Nephron (organoid): ENCODE measurements at regions not wholly inside any gene's neighbourhood (a gene's known extent, or its start where the extent isn't known, plus 50 kb on each side); places are given as distances from the start of the nearest gene placed in this dataset.

Experiments
- H3K27ac Mint-ChIP-seq, 3 experiments: 2 replicates each; pipeline ENCODE4 v1.8.0; 2020; ENCODE audit warnings: mixed read lengths in 3 of 3, mild to moderate bottlenecking in 2 of 3, moderate library complexity in 1 of 3
- H3K27me3 Mint-ChIP-seq: 2 replicates; pipeline ENCODE4 v1.8.0; 2021; ENCODE audit warnings: low read depth, mild to moderate bottlenecking, moderate library complexity, mixed read lengths
- H3K36me3 Mint-ChIP-seq: 2 replicates; pipeline ENCODE4 v1.8.0; 2020; ENCODE audit warnings: low read depth, mixed read lengths
- H3K4me1 Mint-ChIP-seq: 2 replicates; pipeline ENCODE4 v1.8.0; 2020; ENCODE audit warnings: mixed read lengths
- H3K4me3 Mint-ChIP-seq, 3 experiments: 2 replicates each; pipeline ENCODE4 v1.8.0; 2020; ENCODE audit warnings: mild to moderate bottlenecking in 3 of 3, mixed read lengths in 3 of 3, moderate library complexity in 2 of 3
- H3K9me3 Mint-ChIP-seq: 2 replicates; pipeline ENCODE4 v1.8.0; 2020; ENCODE audit warnings: mixed read lengths
- CTCF ChIP-seq, 3 experiments: fragments of 200-600 bp; sonication (generic); IDR thresholded peaks; one replicate each; pipeline ENCODE4 v1.5.0; 2021; ENCODE audit warnings: antibody characterized with exemption in 3 of 3; ENCODE audit not compliant: unreplicated experiment in 3 of 3

GRCh38 chr17:79235808-79236207, 161.2 kb downstream of the ENGASE start:
- H3K27me3 Mint-ChIP-seq, result peaks cover 47% of the 10 kb centered on the region
- no peaks in the 10 kb centered on the region for H3K36me3 Mint-ChIP-seq

GRCh38 chr17:79233916-79234551, 159.4 kb downstream of the ENGASE start:
- no peaks in the 10 kb centered on the region for H3K36me3 Mint-ChIP-seq
- no peak overlapping the region for H3K27ac Mint-ChIP-seq
- TF ChIP-seq CTCF (IDR thresholded peaks at IDR 0.05; ENCODE audit: unreplicated experiment in 3 of 3), result no peak
- peaks cover 41% of the 10 kb centered on the region for H3K27me3 Mint-ChIP-seq
- no peaks in the 10 kb centered on the region for H3K9me3 Mint-ChIP-seq
- H3K4me3 Mint-ChIP-seq, result no peak overlapping the region
- H3K4me1 Mint-ChIP-seq, result no peaks in the 10 kb centered on the region

More at GRCh38 chr17:79235808-79236207, 161.2 kb downstream of the ENGASE start:
- H3K4me3 Mint-ChIP-seq, result no peak overlapping the region
- no peaks in the 10 kb centered on the region for H3K9me3 Mint-ChIP-seq
- H3K4me1 Mint-ChIP-seq, result no peaks in the 10 kb centered on the region
- TF ChIP-seq CTCF (IDR thresholded peaks at IDR 0.05; ENCODE audit: unreplicated experiment in 3 of 3), result no peak
- H3K27ac Mint-ChIP-seq, result no peak overlapping the region

- Mint-ChIP-seq H3K4me1 (no peaks in the 10 kb centered on the region), H3K9me3 (no peaks in the 10 kb centered on the region), H3K27me3 (peaks cover 45% of the 10 kb centered on the region), H3K4me3 (no peak overlapping the region), H3K27ac (no peak overlapping the region), H3K36me3 (no peaks in the 10 kb centered on the region)
- no peak for TF ChIP-seq CTCF (IDR thresholded peaks at IDR 0.05; ENCODE audit: unreplicated experiment in 3 of 3)
Observed at GRCh38 chr17:79232957-79233356, 158.3 kb downstream of the ENGASE start.

- Mint-ChIP-seq H3K4me3 (no peak overlapping the region), H3K4me1 (no peaks in the 10 kb centered on the region), H3K36me3 (no peaks in the 10 kb centered on the region), H3K27ac (no peak overlapping the region), H3K27me3 (peaks cover 48% of the 10 kb centered on the region), H3K9me3 (no peaks in the 10 kb centered on the region)
- no peak for TF ChIP-seq CTCF (IDR thresholded peaks at IDR 0.05; ENCODE audit: unreplicated experiment in 3 of 3)
Observed at GRCh38 chr17:79231766-79232287, 157.2 kb downstream of the ENGASE start.

- Mint-ChIP-seq H3K4me1 (no peaks in the 10 kb centered on the region), H3K27ac (no peak overlapping the region), H3K9me3 (no peaks in the 10 kb centered on the region), H3K27me3 (peaks cover 43% of the 10 kb centered on the region), H3K4me3 (no peak overlapping the region), H3K36me3 (no peaks in the 10 kb centered on the region)
- no peak for TF ChIP-seq CTCF (IDR thresholded peaks at IDR 0.05; ENCODE audit: unreplicated experiment in 3 of 3)
Observed at GRCh38 chr17:79230576-79230975, 156.0 kb downstream of the ENGASE start.

GRCh38 chr17:79226037-79226436, 151.4 kb downstream of the ENGASE start:
- Mint-ChIP-seq H3K4me3 (no peak overlapping the region), H3K9me3 (no peaks in the 10 kb centered on the region)
- TF ChIP-seq CTCF (IDR thresholded peaks at IDR 0.05; ENCODE audit: unreplicated experiment in 3 of 3), result no peak

More at GRCh38 chr17:79226037-79226436, 151.4 kb downstream of the ENGASE start:
- peaks cover 59% of the 10 kb centered on the region for H3K27me3 Mint-ChIP-seq
- H3K36me3 Mint-ChIP-seq, result no peaks in the 10 kb centered on the region
- H3K4me1 Mint-ChIP-seq, result peaks cover 13% of the 10 kb centered on the region
- H3K27ac Mint-ChIP-seq, result no peak overlapping the region
